CD4-positive, alpha-beta T cell treated with Interferon gamma for 1 hour (primary cell): ENCODE measurements at regions not wholly inside any gene's neighbourhood (a gene's known extent, or its start where the extent isn't known, plus 50 kb on each side); places are given as distances from the start of the nearest gene placed in this dataset.
"Not testable (repeated sequence)": the region's sequence is repeated elsewhere in the genome, so short reads cannot be mapped to it uniquely, and the experiment has no call there.

Experiments used
- DNase-seq: peaks from one replicate; pipeline ENCODE4 v3.0.0-alpha.2; 2020

DNA sequence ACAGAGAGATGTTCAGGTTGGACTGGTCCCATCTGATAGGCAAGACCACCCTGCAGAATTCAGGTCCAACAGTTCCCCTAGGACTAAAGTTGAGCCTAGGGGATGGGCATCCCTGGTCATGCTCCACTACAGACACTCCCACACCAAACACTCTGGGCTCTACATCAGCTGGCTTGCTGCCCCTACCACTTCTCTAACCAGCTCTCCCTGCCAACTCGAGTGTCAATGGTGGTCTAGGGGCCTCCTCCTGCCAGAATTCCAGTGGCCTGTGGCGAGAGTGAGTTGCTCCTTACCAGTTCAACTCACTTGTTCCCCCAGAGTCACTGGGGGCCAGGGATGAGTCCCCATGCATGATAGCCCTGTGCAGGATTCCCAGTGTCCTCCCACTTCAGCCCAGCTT is 316.2 kb upstream of the PPP2R3A start:
- no peak for DNase-seq

DNA sequence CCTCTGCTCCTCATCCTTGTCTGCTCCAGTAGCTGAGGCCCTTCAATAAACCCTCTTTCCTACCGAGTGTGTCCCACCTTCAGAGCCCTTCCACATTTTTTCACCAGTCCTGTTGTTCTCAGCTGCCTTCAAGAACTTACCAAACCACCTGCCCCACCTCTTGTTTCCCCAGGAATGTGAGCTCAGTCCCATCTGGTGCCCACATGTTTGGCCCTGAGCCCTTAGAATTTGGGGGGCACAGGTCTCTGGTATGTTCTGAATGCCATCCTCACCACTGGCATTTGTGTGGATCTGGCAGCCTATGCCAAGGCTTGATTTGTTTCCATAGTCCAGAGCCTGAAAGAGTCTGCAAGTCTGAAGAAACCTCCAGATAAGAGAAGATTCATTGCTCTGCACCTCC is 315.2 kb upstream of the PPP2R3A start:
- no peak for DNase-seq

DNA sequence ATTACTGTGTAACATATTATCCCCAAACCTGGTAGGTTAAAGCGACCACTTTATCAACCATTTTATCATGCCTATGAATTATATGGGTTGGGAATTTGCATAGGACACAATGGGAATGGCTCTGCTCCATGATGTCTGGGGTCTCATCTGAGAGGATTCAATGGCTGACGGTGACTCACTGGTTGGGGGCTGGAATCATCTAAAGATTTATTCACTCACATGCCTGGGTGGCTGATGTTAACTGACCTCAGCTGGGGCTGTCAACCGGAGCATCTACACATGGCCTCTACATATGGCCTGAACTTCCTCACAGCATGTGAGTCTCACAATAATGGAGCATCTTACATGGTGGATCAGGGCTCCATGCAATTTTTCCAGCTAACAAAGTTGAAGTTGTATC is 313.1 kb upstream of the PPP2R3A start:
- no peak for DNase-seq

DNA sequence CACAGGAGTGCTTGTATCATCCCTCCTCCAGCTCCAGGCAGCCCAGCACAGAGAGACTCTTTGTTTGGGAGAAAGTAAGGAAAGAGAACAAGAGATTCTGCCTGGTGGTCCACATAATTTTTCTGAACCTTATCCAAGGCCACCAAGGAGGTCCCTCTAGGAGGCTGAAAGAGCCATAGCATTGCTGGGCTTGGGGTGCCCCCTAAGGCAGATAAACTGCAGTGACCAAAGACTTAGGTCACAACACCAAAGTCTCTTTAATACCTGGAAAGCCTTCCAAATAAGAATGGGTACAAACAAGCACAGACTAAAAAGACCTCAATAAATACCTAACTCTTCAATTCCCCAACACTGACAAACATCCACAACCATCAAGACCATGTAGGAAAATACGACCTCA is 310.2 kb upstream of the PPP2R3A start:
- DNase-seq: no peak

DNA sequence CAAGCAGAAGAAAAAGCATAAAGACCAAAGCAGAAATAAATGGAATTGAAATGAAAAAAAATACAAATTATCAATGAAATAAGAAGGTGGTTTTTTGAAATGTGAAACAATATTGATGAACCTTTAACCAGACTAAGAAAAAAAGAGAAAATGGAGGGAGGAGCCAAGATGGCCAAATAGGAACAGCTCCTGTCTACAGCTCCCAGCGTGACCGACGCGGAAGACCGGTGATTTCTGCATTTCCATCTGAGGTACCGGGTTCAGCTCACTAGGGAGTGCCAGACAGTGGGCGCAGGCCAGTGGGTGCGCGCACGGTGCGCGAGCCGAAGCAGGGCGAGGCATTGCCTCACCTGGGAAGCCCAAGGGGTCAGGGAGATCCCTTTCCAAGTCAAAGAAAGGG is 307.1 kb upstream of the PPP2R3A start:
- DNase-seq: not testable (repeated sequence)

DNA sequence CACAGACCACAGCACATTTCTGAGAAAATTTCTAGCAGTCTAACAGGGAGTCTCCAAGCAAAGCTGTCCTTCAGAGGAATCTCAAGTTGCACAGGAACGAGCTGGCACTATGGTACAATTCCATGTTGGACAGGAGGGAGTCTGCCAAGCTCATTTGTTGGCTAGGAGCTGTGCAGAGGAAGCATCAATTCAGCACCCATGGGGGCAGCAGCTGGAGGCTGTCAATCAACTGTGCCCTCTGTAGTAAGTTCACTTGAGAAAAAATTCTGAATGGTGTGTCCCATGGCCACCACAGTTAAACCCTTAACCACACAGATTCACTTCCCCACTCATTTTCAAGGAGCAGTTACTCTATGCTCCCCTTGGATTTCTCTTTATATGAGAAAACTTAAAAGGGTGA is 298.5 kb upstream of the PPP2R3A start:
- no peak for DNase-seq

DNA sequence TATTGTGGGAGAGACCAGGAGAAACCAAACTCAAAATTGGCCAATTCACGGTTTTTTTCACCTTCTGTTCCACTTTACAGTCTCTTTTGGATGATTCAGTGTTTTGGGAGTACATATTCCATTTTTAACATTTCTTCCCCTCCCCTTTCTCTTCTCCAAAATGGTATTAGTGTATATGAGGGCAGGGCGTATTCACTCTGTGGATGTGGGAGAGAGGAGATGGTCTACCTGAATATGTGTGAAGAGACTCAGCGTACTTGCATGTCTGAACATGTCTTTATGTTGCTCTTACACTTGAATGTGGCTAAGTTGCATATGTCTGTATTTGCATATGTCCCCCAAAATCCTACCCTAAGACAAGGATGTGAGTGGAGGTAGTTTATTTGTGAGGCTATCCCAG is 291.0 kb upstream of the PPP2R3A start:
- DNase-seq: no peak

DNA sequence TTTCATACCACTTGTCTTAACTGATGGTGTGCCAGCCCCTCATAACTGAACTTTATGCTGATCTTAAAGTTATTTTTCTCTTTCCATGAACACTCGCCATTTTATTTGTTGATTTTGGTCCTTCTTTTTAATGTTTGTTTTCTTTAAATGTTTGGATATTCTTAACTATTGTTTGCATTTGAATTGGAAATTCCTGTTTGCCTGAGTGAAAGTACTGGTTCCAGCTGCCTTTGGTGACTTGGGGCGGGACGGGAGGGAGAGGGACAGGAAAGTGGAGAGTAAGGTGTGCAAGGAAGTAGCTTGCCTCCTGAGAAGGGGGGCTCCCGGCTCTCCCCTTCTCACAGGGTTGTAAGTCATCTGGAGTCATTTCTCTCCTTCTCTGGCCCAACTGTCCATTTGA is 287.1 kb upstream of the PPP2R3A start:
- no peak for DNase-seq

DNA sequence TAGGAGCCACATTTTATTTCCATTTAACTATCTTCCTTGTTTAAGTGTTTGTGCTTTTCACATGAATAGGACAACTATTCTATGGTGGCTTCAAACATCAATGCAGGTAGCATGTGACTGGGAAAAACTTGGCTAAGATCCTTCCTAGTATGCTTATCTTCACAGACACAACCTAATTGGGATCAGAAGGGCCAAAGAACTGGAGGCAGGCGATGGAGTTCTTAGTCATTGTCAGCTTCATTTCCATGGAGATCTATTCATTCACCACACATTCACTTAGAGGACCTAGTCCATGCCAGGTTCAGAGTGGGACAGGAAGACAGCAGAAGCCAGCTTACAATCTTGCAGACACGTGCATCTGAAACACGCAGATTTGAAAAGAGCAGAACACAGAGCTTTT is 277.5 kb upstream of the PPP2R3A start:
- no peak for DNase-seq

DNA sequence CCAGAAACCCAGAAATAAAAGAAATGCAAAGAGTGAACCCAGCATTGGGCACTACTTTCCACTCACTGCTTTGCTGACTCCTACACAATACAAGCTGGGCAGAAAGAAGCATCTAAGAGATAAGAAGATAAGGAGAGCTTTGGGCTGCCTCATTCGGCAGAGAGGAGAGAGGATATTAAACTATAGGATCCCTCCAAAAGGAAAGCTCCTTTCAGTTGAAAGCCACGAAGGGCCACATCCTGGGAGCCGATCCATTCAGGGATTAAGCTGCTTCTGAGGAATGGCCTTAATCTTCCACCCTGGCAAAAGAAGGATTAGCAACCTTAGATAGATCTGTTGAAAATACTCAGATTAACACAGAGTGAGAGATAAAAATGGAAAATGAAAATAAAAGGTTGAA is 274.9 kb upstream of the PPP2R3A start:
- no peak for DNase-seq

DNA sequence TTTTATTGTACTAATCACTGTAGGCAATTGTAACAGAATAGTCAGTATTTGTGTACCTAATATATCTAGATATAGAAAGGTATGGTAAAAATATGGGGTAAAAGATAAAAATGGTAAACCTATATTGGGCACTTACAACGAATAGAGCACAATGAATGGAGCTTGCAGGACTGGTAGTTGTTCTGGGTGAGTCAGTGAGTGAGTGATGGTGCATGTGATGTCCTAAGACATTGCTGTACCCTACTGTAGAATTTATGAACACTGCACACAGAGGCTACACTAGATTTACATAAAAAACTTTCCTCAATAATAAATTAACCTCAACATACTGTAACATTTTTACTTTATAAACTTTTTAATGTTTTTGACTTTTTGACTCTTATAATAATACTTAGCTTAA is 274.3 kb upstream of the PPP2R3A start:
- no peak for DNase-seq

DNA sequence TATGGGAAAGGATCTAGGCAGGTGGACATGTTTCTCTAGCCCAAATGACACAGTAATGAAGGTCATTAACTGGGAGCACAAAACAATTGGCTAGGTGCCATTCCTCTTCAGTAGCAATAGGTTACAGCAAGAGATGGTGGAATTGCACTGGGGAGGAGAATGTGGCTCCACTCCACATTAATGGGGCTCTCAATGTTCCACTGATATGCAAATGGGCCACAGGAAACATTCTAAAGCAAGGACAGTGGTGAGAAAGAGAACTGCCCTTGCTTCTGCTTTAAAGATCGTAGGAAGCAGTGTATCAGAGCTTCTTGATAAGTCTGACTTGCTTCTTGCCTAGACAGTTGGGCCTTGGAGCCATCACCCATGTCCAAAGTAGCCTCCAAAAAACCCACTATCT is 271.4 kb upstream of the PPP2R3A start:
- no peak for DNase-seq

DNA sequence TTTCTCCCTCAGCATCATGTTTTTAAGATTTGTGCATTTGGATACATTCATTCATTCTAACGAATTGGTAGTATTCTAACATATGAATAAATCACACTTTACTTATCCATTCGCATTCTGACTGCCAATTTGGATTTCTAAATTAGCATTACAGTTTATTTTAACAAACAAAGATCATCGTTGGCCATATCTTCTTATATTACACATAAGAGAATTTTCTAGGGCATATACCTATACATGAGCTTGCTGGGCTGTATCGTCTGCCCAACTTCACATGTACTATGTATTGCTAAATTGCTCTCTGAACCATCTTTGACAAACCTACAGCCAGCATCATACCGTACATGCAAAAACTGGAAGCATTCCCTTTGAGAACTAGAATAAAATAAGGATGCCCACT is 265.8 kb upstream of the PPP2R3A start:
- DNase-seq: no peak

DNA sequence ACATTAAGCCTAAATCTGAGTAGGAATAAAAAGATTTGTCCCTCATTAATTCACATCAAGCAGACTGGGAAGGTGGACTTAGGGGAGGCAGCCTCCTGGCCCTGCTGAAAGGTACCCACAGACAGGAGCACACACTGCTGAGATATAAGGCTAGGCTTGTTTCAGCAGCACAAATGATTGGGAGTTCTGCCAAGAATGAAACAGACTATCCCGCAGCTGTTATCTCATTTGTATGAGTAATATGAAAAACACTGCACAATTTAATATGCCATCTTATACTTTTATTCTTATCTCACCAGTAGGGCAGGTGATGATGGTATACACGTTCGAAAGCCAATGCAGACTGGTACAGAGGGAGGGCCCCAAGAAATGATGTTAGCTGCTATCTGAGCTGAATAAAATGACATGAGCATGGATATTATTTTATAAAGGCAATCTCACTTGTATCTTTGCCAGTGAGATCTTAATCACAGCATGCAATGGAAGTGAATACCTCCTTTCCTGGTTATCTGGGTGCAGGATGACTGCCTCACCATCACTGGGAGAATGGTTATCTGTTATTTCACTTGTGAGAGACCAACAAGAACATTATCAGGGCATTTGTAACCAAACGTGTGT is 258.7 kb upstream of the PPP2R3A start:
- no peak for DNase-seq

DNA sequence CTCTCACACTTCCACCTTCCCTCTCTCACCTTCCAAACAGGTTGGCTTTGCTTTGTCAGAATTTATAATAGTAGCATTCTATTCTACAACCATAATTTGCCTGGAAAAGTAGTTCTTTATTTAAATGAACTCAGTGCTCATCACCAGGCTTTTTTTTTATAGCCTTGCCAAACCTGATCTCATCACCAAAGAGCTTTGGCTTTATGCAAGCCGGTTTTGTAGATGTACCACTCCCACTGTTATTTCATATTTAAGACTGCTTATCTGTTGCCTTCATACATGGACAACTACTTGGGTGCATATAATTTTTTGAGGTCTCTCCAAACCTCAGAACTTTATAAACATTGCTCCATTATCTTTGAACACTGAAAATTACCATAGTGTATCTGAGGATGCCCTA is 246.1 kb upstream of the PPP2R3A start:
- DNase-seq: no peak

DNA sequence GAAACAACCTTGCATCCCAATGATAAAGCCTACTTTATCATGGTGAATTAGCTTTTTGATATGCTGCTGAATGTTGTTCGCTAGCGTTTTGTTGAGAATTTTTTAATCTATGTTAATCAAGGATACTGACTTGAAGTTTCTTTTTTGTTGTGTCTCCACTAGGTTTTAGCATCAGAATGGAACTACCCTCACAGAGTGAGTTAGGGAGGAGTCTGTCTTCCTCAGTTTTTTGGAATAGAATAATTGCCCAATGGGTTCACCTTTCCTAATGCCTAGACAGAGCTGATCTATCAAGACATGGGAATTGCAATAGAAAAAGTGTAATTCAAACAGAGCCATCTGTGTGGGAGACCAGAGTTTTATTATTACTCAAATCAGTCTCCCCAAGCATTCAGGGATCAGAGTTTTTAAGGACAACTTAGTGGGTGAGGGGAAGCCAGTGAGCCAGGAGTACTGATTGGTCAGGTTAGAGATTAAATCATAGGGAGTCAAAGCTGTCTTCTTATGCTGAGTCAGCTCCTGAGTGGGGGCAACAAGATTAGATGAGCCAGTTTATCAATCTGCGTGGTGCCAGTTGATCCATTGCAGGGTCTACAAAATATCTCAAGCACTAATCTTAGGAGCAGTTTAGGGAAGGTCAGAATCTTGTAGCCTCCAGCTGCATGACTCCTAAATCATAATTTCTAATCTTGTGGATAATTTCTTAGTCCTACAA is 237.4 kb upstream of the PPP2R3A start:
- DNase-seq: no peak

DNA sequence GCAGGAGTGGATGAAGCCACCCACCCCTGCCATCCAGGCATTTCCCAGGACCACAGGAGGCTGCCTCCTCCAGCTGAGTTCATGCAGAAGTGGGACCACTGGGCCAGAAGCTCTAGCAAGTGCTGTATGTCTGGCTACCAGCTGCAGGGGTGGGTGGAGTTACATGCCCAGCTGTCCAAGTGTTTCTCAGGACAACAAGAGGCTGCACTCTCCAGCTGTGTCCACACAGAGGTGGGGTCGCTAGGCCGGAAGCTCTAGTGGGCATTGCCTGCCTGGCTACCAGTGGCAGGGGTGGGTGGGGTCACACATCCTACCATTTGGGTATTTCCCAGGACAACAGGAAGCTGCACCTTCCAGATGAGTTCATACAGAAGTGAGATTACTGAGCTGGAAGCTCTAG is 234.0 kb upstream of the PPP2R3A start:
- no peak for DNase-seq

DNA sequence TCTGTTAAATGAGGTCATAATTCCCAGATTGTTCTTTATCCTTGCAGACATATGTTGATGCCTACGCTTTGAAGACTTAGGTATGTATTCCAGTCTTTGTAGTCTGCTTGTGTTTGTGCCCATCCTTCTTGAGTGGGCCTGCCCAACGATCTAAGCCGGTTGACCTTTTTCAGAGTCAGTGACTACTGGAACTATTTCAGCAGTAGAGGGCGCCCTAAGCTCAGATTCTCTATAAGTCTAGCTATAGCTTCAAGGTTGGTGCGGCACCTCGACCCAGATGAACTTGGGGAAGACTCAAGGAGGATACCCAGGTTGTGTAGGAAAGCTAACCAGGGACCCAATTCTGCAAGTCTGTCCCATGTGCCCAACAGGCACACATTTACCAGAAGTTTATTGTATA is 228.8 kb upstream of the PPP2R3A start:
- DNase-seq: no peak

DNA sequence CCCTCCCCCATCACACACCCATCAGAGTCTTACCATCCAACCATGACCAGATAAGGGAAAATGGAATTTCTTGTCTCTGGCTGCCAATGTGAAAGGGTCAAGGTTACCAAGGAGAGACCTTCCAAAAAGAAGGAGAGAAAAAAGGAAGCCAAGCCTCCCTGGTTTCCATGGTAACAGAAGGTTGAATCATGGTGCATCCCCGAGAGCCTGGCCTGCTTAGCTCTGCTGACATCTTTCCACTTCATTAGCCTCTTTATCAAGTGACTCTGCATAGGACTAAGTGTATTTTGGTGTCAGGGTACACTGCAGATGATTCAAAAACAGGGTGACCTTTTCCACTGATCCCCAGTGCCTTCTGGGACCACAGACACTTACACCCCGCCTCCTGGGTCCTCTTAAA is 225.7 kb upstream of the PPP2R3A start:
- no peak for DNase-seq

DNA sequence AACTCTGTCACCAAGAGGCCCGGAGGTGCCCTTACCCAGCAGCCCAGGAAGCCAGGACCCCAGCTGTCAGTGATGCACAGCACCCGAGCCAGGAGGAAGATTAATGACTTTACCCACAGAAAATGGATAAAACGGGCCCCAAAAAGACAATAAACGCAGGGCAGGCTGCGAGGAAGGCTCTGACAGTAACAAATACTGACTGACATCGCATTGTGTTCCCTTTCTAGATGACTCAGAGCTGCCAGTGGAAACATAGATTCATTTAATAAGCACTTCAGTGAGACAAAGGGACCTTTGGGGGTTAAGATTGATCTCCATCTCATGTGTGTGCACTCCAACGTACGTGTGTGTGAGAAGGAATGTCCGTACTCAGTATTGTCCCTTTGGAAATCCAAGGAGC is 225.3 kb upstream of the PPP2R3A start:
- DNase-seq: no peak

DNA sequence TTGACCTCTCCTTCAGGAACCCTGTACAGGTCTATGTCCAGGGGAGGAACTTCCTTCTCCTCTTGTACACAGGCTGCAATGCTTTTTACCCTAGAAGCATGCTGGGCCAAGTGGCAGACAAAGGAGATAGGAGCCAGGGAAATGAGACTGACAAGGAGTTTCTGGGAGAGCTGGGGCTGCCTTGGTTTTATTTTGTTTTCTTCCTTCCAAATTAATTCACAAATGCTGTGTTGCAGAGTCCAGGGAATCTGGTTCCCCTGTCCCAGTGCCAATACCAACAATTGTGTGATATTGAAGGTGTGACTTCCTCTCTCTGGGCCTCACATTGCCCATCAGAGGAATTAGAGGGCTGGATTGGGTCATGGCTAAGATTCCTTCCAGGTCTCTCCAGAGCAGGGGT is 224.8 kb upstream of the PPP2R3A start:
- no peak for DNase-seq

DNA sequence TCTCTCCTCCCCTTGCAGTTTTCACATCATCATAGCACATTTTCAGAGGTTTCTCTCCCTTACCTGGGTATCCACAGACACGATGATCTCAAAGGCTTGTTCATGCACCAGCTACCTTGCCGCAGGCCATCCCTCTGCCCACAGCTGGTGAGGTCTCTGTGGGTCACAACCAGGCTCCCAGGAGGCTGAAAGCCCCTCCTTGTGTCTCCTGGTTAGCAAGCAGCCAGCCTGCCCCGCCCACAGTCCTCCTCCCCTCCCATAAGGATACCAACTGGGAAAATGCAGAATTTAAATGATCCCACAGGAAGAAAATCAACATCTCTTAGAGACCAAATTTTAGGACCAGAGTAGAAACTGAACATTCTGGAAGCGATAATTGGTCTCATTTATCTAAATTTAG is 213.5 kb upstream of the PPP2R3A start:
- no peak for DNase-seq

DNA sequence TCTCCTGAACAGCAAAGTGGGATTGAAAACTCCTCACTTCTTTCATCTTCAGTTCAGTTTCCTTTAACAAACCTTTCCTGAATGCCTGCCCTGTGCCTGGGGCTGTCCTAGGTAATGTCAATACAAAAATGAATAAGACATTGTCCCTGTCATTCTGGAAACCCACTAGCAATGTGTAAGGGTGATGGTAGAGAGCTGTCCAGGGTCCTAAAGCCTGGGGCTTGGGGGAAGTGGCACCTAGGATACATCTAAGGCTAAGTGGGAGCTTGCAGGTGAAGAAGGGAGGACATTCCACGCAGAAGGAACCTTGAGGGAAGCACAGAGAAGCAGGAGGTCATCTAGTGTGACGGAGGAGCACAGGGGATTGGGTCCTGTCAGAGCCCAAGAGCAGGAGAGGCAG is 212.7 kb upstream of the PPP2R3A start:
- no peak for DNase-seq

DNA sequence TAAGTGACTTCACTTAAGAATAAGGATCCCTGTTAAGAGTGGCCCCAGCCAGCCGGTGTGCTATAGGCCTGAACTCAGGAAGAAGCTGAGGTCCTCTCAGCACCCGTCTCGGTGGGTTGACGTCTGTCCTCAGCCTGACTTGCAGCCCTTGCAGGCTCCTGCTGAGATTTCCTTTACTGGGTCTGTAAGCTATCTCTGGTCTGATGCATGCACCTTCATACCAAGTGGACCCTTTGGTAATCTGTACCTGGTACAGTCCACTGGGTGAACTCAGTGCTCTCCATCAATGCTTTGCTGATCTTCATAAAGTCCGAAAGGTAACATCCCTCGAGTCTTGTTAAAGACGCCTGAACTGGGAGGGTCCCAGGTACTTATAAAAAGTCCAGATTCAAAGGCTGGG is 212.0 kb upstream of the PPP2R3A start:
- DNase-seq: no peak
